NCI-H510A treated with DMSO at 0.1 percent for 48 hours (cell line): ENCODE measurements at regions not wholly inside any gene's neighbourhood (a gene's known extent, or its start where the extent isn't known, plus 50 kb on each side); places are given as distances from the start of the nearest gene placed in this dataset.

Experiments used
- DNase-seq: peaks from one replicate; lab custom pipeline; 2025; lab: John Stamatoyannopoulos, UW

- DNase-seq = no peak
Measured at GRCh38 chr20:57768519-57768918, 58.7 kb upstream of the PMEPA1 start.

DNA sequence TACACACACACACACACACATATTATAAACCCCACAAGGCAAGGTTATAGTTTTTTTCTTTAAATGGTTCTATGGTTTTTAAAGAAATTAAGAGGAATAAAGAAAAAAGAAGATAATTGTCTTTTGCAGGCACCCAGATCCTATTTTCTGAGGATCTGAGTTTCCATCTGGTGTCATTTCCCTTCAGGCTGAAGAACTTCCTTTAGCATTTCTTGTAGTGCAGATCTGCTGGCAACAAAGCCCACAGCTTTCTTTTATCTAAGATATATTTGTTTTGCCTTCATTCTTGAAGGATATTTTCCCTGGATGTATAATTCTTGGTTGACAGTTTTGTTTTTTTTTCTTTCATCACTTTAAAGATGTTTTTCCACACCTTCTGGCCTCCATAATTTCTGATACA, 57.6 kb upstream of the PMEPA1 start:
- no peak for DNase-seq

DNA sequence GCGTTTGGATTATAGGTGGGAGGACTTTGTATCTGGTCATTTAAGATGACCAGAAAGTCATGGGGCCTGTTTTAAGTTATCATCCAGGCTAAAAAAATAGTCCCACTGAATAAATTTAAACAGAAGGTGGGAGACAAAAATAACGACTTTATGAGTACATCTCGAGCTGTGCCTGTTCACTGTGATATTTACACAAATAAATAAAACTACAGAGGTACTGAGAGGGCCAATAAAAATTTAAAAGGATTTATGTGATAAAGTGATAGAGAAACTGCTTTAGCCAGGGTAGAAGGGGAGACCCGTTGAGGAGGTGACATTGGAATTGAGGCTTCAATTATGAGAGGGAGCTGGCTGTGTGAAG, 53.4 kb upstream of the PMEPA1 start:
- no peak for DNase-seq

GRCh38 chr20:57762531-57763234, 52.9 kb upstream of the PMEPA1 start:
- DNase-seq = no peak

GRCh38 chr20:57761413-57761734, 51.6 kb upstream of the PMEPA1 start:
- DNase-seq = no peak

DNA sequence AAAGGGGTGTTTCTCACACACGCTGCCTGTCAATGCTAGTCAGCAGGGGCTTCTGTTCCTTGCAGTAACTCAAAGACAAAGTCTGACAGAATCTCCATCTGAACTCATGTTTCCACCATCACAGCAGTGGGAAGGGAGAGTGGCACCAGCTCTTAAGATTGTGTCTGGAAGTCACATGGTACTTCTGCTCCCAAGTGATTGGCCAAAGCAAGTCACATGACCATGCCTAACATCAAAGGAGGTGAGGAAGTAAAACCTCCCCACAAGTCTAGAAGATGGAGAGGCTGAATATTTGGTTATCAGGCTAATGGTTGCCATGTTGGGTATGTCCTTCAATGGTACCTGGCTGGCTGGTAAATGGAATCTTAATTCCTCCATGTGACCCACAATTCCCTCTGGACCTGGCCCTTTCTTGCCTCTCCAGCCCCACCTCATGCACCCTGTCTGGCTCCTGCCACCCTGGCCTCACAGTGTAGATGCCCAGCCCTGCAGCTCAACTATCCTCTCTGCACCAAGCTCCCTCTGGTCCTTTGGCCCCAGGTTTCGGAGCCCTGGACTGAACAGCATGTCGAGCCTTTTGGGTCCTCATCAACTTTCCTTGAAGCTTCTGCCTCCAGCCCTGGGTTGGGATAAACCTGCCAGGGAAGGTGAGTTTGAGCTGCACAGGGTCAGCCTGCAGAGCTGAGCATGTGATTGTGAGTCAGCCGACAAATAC, 51.0 kb upstream of the PMEPA1 start:
- DNase-seq = no peak

- DNase-seq = no peak
Measured at GRCh38 chr20:57759724-57760123, 49.9 kb upstream of the PMEPA1 start.
